Stimulated activated CD4-positive, alpha-beta T cell treated with anti-CD3 and anti-CD28 coated beads, TNF-alpha, amount 100 ng/mL, for 1 hour (primary cell): ENCODE measurements at regions not wholly inside any gene's neighbourhood (a gene's known extent, or its start where the extent isn't known, plus 50 kb on each side); places are given as distances from the start of the nearest gene placed in this dataset.
"Not testable (repeated sequence)": the region's sequence is repeated elsewhere in the genome, so short reads cannot be mapped to it uniquely, and the experiment has no call there.

Experiments used
- DNase-seq, 3 donors: peaks; one replicate each; pipeline ENCODE4 v3.0.0-alpha.2; 2020; ENCODE audit warnings: low read depth in 3 of 3, low spot score in 1 of 3

DNA sequence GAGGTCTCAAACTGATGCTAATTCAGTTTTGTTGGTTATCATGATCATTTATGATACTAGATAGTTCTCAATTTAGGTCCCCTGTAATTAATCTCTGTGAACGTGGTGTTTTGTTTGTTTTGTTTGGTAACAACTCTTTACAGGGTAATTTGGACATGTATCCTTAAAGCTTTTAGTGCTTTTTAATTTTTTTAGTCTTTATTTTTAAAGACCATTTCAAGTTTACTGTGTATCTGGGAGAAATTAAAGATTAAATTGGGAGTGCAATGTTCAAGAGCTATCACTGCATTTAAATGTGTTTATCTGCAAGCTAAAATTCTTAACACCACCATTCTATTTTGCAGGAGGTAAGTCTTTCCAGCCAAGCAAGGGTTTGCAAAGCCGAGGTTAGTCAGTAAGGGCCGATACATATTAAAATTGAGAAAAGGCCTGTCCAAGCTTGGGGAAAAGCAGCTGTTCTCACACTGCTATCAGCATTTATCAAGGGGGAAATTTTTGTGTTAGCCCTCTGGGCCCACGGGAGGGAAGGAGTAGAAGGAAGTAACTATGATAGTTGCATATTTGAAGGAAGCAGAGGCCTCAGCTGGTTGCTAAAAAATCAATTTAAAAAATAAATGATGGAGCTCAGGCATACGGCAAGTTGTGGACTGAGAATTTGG lies 59.3 kb upstream of the ZNF217 start:
- DNase-seq = no peak

GRCh38 chr20:53652090-53652858 lies 58.6 kb upstream of the ZNF217 start:
- no peak for DNase-seq

GRCh38 chr20:53649493-53649892 lies 55.9 kb upstream of the ZNF217 start:
- DNase-seq = not testable (repeated sequence)

- no peak for DNase-seq
Measured at GRCh38 chr20:53647286-53647821, 53.7 kb upstream of the ZNF217 start.

DNA sequence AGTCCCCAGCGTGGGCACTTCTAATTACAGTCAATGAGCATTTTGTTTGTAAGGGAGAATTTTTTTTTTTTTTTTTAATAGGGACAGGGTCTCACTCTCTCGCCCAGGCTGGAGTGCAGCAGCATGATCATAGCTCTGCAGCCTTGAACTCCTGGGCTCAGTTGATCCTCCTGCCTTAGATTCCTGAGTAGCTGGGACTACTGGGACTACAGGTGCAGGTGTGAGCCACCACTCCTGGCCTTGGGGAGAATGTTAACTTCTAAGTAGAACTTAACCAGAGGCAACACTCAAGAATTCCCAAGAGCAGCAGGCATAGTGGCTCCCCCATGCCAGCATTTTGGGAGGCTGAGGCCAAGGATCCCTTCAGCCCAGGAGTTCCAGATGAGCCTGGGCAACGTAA lies 52.9 kb upstream of the ZNF217 start:
- no peak for DNase-seq

- no peak for DNase-seq
Measured at GRCh38 chr20:53645582-53645897, 51.9 kb upstream of the ZNF217 start.

GRCh38 chr20:53644108-53644507 lies 50.5 kb upstream of the ZNF217 start:
- DNase-seq = not testable (repeated sequence)
